ENCODE measurements at regions not wholly inside any gene's neighbourhood (a gene's known extent, or its start where the extent isn't known, plus 50 kb on each side); places are given as distances from the start of the nearest gene placed in this dataset.

GRCh38 chr2:120842456-120843439 lies 107.1 kb downstream of the GLI2 start:
- no peak overlapping the region for H3K27ac Mint-ChIP-seq
- no peaks in the 10 kb centered on the region for H3K4me1 Mint-ChIP-seq (ENCODE audit: low read depth in 2 of 2)
- no peak for DNase-seq
- H3K36me3 Mint-ChIP-seq (ENCODE audit: insufficient read depth), result no peaks in the 10 kb centered on the region
- no peaks in the 10 kb centered on the region for H3K9me3 Mint-ChIP-seq
- no peak for ATAC-seq (replicated peaks)
- peaks cover 10 to 30% of the 10 kb centered on the region in 2 donors for H3K27me3 Mint-ChIP-seq
- no peak overlapping the region for H3K4me3 Mint-ChIP-seq

GRCh38 chr2:120844070-120844738 lies 108.5 kb downstream of the GLI2 start:
- Mint-ChIP-seq H3K27ac (no peak overlapping the region), H3K9me3 (peaks cover 0 to 9% of the 10 kb centered on the region in 2 donors), H3K27me3 (peaks cover 10 to 39% of the 10 kb centered on the region in 2 donors), H3K4me3 (no peak overlapping the region), H3K4me1 (ENCODE audit: low read depth in 2 of 2) (no peaks in the 10 kb centered on the region), H3K36me3 (ENCODE audit: insufficient read depth) (no peaks in the 10 kb centered on the region)
- DNase-seq, result no peak
- no peak for ATAC-seq (replicated peaks)

GRCh38 chr2:120845277-120845676 lies 109.6 kb downstream of the GLI2 start:
- Mint-ChIP-seq H3K36me3 (ENCODE audit: insufficient read depth) (no peaks in the 10 kb centered on the region), H3K9me3 (peaks cover 0 to 17% of the 10 kb centered on the region in 2 donors), H3K27me3 (peaks cover 2 to 38% of the 10 kb centered on the region in 2 donors), H3K4me1 (ENCODE audit: low read depth in 2 of 2) (no peaks in the 10 kb centered on the region), H3K4me3 (no peak overlapping the region), H3K27ac (no peak overlapping the region)
- DNase-seq, result no peak
- ATAC-seq (replicated peaks), result no peak

- DNase-seq (no peak), ATAC-seq (replicated peaks) (no peak)
- H3K9me3 Mint-ChIP-seq, result peaks cover 0 to 17% of the 10 kb centered on the region in 2 donors
- no peak overlapping the region for H3K27ac Mint-ChIP-seq
- H3K4me1 Mint-ChIP-seq (ENCODE audit: low read depth in 2 of 2), result no peaks in the 10 kb centered on the region
- no peaks in the 10 kb centered on the region for H3K36me3 Mint-ChIP-seq (ENCODE audit: insufficient read depth)
- peaks cover 0 to 25% of the 10 kb centered on the region in 2 donors for H3K27me3 Mint-ChIP-seq
- no peak overlapping the region for H3K4me3 Mint-ChIP-seq
These were observed 110.9 kb downstream of the GLI2 start for GRCh38 chr2:120846406-120847095.

- ATAC-seq (replicated peaks), result no peak
- Mint-ChIP-seq H3K27ac (no peak overlapping the region), H3K4me3 (no peak overlapping the region), H3K4me1 (ENCODE audit: low read depth in 2 of 2) (no peaks in the 10 kb centered on the region), H3K9me3 (peaks cover 0 to 17% of the 10 kb centered on the region in 2 donors), H3K36me3 (ENCODE audit: insufficient read depth) (no peaks in the 10 kb centered on the region), H3K27me3 (peaks cover 0 to 15% of the 10 kb centered on the region in 2 donors)
- no peak for DNase-seq
These were observed 112.1 kb downstream of the GLI2 start for GRCh38 chr2:120847700-120848321.

- no peak for ATAC-seq (replicated peaks)
- Mint-ChIP-seq H3K9me3 (peaks cover 0 to 17% of the 10 kb centered on the region in 2 donors), H3K27ac (no peak overlapping the region)
These were observed 113.6 kb downstream of the GLI2 start for GRCh38 chr2:120849278-120849677.

GRCh38 chr2:120850551-120850950 lies 114.9 kb downstream of the GLI2 start:
- ATAC-seq (replicated peaks) (no peak), DNase-seq (no peak)
- Mint-ChIP-seq H3K27ac (no peak overlapping the region), H3K27me3 (peaks cover 0 to 9% of the 10 kb centered on the region in 2 donors), H3K4me1 (ENCODE audit: low read depth in 2 of 2) (peaks cover 0 to 2% of the 10 kb centered on the region in 2 donors), H3K36me3 (ENCODE audit: insufficient read depth) (no peaks in the 10 kb centered on the region), H3K4me3 (no peak overlapping the region), H3K9me3 (peaks cover 0 to 17% of the 10 kb centered on the region in 2 donors)

More at GRCh38 chr2:120849278-120849677, 113.6 kb downstream of the GLI2 start:
- Mint-ChIP-seq H3K36me3 (ENCODE audit: insufficient read depth) (no peaks in the 10 kb centered on the region), H3K4me3 (no peak overlapping the region), H3K4me1 (ENCODE audit: low read depth in 2 of 2) (peaks cover 0 to 2% of the 10 kb centered on the region in 2 donors), H3K27me3 (peaks cover 0 to 9% of the 10 kb centered on the region in 2 donors)
- DNase-seq, result no peak

GRCh38 chr2:120851116-120851773 lies 115.6 kb downstream of the GLI2 start:
- ATAC-seq (replicated peaks) (no peak), DNase-seq (no peak)
- Mint-ChIP-seq H3K36me3 (ENCODE audit: insufficient read depth) (no peaks in the 10 kb centered on the region), H3K9me3 (peaks cover 0 to 17% of the 10 kb centered on the region in 2 donors), H3K27ac (no peak overlapping the region), H3K27me3 (peaks cover 0 to 9% of the 10 kb centered on the region in 2 donors), H3K4me1 (ENCODE audit: low read depth in 2 of 2) (peaks cover 0 to 2% of the 10 kb centered on the region in 2 donors), H3K4me3 (no peak overlapping the region)

- H3K9me3 Mint-ChIP-seq, result peaks cover 0 to 17% of the 10 kb centered on the region in 2 donors
- peaks cover 0 to 2% of the 10 kb centered on the region in 2 donors for H3K4me1 Mint-ChIP-seq (ENCODE audit: low read depth in 2 of 2)
- peaks cover 0 to 9% of the 10 kb centered on the region in 2 donors for H3K27me3 Mint-ChIP-seq
- ATAC-seq (replicated peaks), result no peak
- no peaks in the 10 kb centered on the region for H3K36me3 Mint-ChIP-seq (ENCODE audit: insufficient read depth)
- H3K27ac Mint-ChIP-seq, result no peak overlapping the region
- no peak for DNase-seq
- H3K4me3 Mint-ChIP-seq, result no peak overlapping the region
These were observed 116.6 kb downstream of the GLI2 start for GRCh38 chr2:120852200-120852815.

- H3K27ac Mint-ChIP-seq, result no peak overlapping the region
- peaks cover 0 to 2% of the 10 kb centered on the region in 2 donors for H3K4me1 Mint-ChIP-seq (ENCODE audit: low read depth in 2 of 2)
- no peak overlapping the region for H3K4me3 Mint-ChIP-seq
- H3K9me3 Mint-ChIP-seq, result peaks cover 0 to 13% of the 10 kb centered on the region in 2 donors
- H3K27me3 Mint-ChIP-seq, result peaks cover 0 to 3% of the 10 kb centered on the region in 2 donors
- ATAC-seq (replicated peaks) (no peak), DNase-seq (no peak)
- H3K36me3 Mint-ChIP-seq (ENCODE audit: insufficient read depth), result peaks cover 1% of the 10 kb centered on the region
These were observed 117.8 kb downstream of the GLI2 start for GRCh38 chr2:120853306-120854013.

- no peak for ATAC-seq (replicated peaks)
- Mint-ChIP-seq H3K27ac (no peak overlapping the region), H3K4me1 (ENCODE audit: low read depth in 2 of 2) (peaks cover 0 to 2% of the 10 kb centered on the region in 2 donors), H3K27me3 (no peaks in the 10 kb centered on the region), H3K36me3 (ENCODE audit: insufficient read depth) (peaks cover 3% of the 10 kb centered on the region), H3K9me3 (peaks cover 0 to 7% of the 10 kb centered on the region in 2 donors), H3K4me3 (no peak overlapping the region)
- DNase-seq, result no peak
These were observed 118.4 kb downstream of the GLI2 start for GRCh38 chr2:120854014-120854620.
